ENCODE measurements at regions not wholly inside any gene's neighbourhood (a gene's known extent, or its start where the extent isn't known, plus 50 kb on each side); places are given as distances from the start of the nearest gene placed in this dataset.

DNA sequence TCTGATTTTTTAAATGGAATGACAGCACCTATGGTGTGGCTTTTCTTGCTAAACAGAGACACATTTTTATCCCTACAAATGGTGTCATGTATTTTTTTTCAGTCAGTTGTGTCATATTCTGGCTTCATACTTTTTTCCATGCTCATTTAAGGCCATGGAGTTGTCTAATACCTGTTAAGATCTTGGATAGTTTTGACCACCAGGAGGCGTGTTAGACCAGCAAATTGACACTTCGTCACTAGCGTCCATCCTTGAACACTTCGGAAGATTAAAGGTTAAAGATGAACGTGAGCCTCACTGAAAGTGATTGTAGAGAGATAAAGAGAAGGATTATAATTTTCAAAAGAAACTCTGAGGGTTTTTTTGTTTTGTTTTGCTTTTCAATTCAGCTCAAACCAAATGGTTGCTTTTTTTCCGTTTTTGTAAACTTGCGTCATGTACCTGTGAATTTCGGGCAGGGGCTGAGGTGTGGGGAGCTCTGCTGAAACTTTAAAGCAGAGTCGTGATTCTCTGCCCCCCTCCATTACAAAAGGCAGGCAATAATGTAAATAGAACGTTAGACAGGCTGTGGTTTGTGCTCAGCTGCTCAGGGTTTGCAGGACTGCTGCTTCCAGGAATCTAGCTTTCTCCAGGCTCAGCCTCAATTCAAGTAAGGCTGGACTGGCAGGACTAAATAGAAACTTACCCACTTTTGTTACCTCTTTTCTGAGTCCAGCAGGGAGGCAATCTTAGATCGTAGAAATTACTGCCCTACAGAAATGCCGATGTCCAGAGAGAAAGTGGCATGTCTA is 245.1 kb downstream of the FOXA2 start:
- TF ChIP-seq, protein P1, sequence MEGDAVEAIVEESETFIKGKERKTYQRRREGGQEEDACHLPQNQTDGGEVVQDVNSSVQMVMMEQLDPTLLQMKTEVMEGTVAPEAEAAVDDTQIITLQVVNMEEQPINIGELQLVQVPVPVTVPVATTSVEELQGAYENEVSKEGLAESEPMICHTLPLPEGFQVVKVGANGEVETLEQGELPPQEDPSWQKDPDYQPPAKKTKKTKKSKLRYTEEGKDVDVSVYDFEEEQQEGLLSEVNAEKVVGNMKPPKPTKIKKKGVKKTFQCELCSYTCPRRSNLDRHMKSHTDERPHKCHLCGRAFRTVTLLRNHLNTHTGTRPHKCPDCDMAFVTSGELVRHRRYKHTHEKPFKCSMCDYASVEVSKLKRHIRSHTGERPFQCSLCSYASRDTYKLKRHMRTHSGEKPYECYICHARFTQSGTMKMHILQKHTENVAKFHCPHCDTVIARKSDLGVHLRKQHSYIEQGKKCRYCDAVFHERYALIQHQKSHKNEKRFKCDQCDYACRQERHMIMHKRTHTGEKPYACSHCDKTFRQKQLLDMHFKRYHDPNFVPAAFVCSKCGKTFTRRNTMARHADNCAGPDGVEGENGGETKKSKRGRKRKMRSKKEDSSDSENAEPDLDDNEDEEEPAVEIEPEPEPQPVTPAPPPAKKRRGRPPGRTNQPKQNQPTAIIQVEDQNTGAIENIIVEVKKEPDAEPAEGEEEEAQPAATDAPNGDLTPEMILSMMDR (IDR thresholded peaks at IDR 0.05), result peak; percentile 62 to 75 (median 72)
- TF ChIP-seq POLR2A (IDR thresholded peaks at IDR 0.05), result no peak
